HG03575 (cell line): ENCODE measurements at regions not wholly inside any gene's neighbourhood (a gene's known extent, or its start where the extent isn't known, plus 50 kb on each side); places are given as distances from the start of the nearest gene placed in this dataset.
"Not testable (repeated sequence)": the region's sequence is repeated elsewhere in the genome, so short reads cannot be mapped to it uniquely, and the experiment has no call there.

Experiments used
- ATAC-seq: cut with Tn5 transposase; IDR thresholded peaks from one replicate; pipeline ENCODE4 v1.9.1; 2021; ENCODE audit not compliant: unreplicated experiment, insufficient number of reproducible peaks, low FRiP score; ENCODE audit errors: extremely low read depth

GRCh38 chr2:138879931-138880330 is 99.7 kb upstream of the NXPH2 start:
- ATAC-seq = no peak

DNA sequence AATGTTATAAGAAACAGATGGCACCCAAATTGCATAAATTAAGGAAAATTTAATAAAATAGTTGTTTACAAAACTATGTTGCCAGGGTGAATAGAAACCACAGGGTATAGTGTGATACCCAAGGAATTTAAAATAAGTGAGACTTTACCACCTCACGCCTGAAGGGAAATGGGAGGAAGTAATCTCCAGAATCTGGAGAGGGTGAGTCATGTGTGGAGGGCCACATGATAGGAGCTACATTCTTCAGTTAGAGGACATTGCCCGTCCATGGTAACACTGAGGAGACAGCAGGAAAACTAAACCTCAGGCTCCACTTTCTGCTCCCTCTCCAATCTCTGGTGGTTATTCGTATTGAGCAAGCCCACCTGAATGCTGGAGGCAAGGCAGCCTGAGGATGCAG is 97.2 kb upstream of the NXPH2 start:
- no peak for ATAC-seq

DNA sequence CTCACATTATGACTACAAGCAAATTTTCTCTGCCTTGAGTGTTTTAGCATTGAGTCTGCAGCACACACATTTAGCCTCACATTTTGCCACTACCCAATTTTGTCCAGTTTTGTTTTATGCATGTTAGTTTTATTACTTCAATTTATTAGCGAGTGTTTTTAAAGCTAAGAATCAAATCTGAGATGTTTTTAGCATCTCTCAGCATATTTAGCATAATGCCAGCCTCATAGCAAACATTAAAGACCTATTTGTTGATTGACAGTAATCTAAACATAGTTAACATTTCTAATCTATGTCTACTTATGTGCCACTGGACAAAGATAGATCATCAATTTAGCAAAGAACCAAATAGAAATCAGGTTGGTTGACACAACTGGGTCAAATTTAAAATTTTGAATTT is 94.1 kb upstream of the NXPH2 start:
- ATAC-seq = no peak

- ATAC-seq = not testable (repeated sequence)
Observed at GRCh38 chr2:138872116-138872515, 91.9 kb upstream of the NXPH2 start.

GRCh38 chr2:138871312-138871711 is 91.1 kb upstream of the NXPH2 start:
- ATAC-seq = no peak

GRCh38 chr2:138867341-138867740 is 87.2 kb upstream of the NXPH2 start:
- no peak for ATAC-seq

DNA sequence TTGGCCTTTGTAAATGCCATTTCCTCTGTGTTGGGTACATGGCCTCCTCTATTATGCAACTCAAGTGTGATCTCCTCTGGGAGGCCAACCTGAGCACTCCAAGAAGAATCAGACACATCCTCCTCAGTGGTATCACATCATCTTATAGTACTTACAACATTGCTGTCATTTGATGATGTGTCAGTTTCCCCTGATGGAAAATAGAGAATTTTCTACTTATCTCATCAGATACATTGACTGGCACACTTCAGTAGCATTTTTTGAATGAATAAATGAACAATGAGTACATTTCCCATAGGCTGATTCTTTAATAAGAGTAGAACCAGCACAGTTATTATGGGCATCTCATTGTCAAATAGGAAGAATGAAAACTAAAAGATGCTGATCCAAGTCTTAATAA is 86.6 kb upstream of the NXPH2 start:
- ATAC-seq = no peak

GRCh38 chr2:138853761-138854160 is 73.6 kb upstream of the NXPH2 start:
- no peak for ATAC-seq

- ATAC-seq = no peak
Observed at GRCh38 chr2:138853296-138853695, 73.1 kb upstream of the NXPH2 start.

GRCh38 chr2:138846216-138846821 is 66.1 kb upstream of the NXPH2 start:
- peak; percentile 85 for ATAC-seq

- ATAC-seq = no peak
Observed at GRCh38 chr2:138842341-138842740, 62.2 kb upstream of the NXPH2 start.

DNA sequence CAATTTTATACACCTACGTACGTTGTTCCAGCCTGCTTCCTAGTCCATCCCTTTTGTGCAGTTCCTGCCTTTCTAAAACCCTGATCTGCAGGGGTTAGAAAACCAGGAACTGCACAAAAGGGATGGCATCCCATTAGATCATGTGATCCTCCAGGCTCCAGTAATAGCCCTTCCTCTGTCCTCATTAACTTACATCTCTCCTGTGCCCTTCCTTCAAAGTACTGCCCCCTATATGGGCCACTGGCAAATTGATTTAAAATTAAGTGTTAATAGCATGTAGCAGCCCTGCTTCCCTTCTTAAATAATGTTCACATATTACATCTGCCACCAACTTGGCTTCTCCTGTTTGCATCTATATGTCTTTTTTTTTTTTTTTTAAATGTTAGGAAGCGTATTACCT is 61.3 kb upstream of the NXPH2 start:
- no peak for ATAC-seq

DNA sequence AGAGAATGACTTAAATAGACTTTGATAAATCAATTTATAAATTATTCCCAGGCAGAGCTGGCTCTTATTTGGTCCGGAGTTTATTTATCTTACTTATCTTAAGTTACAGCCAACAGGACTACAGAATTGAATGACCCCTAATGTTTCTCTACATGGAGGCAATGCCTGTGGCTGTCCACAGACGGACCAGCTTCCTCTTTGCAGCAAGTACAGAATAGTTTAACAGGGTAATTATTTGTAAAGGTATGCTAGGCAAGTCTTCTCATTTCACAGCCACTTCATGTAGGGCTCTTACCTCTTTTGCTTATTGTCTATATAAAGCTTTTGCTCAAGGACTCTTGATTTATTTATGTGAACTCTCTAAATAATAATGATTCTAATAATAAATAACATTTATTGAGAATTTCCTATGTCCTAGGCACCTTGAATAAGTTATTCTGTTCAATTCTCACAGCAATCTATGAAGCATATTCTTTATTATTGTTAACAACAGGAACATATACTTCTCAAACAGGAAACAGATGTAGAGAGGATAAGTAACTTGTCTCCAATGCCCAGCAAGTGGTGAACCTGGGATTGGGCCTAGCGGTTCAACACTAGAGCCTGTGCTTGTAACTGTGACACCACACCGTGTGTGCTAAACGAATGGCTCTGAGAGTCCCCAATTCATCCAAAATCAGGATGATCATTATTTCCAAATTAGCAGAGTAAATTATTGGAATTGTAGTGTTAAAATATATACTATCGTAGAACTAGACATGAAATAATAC is 58.8 kb upstream of the NXPH2 start:
- ATAC-seq = no peak

DNA sequence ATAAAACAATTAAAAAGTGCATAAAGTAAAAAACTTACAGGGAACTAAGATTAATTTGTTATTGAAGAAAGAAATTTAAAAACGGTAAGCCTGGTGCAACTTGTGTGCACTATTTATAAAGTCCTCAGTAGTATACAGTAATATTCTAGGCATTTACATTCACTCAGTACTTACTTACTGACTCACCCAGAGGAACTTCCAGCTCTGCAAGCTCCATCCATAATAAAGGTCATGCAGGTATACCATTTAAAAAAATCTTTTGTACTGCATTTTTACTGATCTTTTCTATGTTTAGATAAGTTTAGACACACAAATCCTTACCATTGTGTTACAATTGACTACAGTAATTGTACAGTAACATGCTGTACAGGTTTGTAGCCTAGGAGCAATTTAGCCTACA is 51.5 kb upstream of the NXPH2 start:
- no peak for ATAC-seq

DNA sequence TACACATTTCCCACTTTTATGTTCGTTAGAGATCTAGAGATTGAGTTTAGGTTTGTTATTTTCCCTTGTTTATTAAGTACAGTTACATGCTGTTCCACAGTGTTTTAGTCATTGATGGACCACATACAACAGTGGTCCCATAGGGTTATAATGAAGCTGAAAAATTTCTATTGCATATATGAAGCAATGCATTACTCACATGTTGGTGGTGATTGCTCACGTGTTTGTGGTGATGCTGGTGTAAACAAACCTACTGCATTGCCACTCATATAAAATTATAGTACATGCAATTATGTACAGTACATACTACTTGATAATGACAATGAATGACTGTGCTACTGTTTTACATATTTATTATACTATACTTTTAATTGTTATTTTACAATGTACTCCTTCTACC is 51.0 kb upstream of the NXPH2 start:
- ATAC-seq = no peak

DNA sequence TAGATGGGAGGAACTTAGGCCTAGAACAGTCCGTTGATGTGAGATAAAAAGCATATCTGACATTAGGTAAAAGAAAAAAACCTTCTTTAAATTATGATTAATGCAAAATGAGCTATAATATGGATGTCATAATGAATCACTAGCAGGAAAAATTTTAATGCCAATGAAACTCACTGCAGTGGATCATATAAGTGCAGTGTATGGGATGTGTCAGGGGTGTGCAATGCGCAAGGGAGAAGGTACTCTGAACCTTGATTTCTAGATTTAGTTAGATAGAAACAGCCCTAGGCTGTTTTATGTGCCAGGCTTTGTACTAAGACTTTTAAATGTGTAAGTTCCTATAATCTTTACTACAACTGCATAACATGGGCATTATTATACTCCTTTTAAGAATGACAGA is 50.4 kb upstream of the NXPH2 start:
- no peak for ATAC-seq
